ENCODE measurements at regions not wholly inside any gene's neighbourhood (a gene's known extent, or its start where the extent isn't known, plus 50 kb on each side); places are given as distances from the start of the nearest gene placed in this dataset.
"Not testable (repeated sequence)": the region's sequence is repeated elsewhere in the genome, so short reads cannot be mapped to it uniquely, and the experiment has no call there.

- no peak overlapping the region for H3K27ac ChIP-seq (ENCODE audit: extremely low read depth, low read depth, low read length)
- no peaks in the 10 kb centered on the region for H3K9me3 ChIP-seq (ENCODE audit: control insufficient read depth, insufficient read depth, low read depth, low read length)
- H3K36me3 ChIP-seq (ENCODE audit: control insufficient read depth in 2 of 2, insufficient read depth in 1 of 2, low read length in 2 of 2) = peaks cover 62 to 77% of the 10 kb centered on the region in 2 experiments
- ChIA-PET CTCF (no interaction called here), POLR2A (interaction anchor here (1.2 kb wide), 1 partner anchor 11 kb away, joined by 5 read pairs; no protein-coding TSS in a partner anchor)
- H3K4me1 ChIP-seq (ENCODE audit: control insufficient read depth, insufficient read depth, low read length) = no peaks in the 10 kb centered on the region
- TF ChIP-seq, protein P1, sequence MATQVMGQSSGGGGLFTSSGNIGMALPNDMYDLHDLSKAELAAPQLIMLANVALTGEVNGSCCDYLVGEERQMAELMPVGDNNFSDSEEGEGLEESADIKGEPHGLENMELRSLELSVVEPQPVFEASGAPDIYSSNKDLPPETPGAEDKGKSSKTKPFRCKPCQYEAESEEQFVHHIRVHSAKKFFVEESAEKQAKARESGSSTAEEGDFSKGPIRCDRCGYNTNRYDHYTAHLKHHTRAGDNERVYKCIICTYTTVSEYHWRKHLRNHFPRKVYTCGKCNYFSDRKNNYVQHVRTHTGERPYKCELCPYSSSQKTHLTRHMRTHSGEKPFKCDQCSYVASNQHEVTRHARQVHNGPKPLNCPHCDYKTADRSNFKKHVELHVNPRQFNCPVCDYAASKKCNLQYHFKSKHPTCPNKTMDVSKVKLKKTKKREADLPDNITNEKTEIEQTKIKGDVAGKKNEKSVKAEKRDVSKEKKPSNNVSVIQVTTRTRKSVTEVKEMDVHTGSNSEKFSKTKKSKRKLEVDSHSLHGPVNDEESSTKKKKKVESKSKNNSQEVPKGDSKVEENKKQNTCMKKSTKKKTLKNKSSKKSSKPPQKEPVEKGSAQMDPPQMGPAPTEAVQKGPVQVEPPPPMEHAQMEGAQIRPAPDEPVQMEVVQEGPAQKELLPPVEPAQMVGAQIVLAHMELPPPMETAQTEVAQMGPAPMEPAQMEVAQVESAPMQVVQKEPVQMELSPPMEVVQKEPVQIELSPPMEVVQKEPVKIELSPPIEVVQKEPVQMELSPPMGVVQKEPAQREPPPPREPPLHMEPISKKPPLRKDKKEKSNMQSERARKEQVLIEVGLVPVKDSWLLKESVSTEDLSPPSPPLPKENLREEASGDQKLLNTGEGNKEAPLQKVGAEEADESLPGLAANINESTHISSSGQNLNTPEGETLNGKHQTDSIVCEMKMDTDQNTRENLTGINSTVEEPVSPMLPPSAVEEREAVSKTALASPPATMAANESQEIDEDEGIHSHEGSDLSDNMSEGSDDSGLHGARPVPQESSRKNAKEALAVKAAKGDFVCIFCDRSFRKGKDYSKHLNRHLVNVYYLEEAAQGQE (tag by site-specific recombination; IDR thresholded peaks at IDR 0.05) = no peak
- TF ChIP-seq, protein P2, sequence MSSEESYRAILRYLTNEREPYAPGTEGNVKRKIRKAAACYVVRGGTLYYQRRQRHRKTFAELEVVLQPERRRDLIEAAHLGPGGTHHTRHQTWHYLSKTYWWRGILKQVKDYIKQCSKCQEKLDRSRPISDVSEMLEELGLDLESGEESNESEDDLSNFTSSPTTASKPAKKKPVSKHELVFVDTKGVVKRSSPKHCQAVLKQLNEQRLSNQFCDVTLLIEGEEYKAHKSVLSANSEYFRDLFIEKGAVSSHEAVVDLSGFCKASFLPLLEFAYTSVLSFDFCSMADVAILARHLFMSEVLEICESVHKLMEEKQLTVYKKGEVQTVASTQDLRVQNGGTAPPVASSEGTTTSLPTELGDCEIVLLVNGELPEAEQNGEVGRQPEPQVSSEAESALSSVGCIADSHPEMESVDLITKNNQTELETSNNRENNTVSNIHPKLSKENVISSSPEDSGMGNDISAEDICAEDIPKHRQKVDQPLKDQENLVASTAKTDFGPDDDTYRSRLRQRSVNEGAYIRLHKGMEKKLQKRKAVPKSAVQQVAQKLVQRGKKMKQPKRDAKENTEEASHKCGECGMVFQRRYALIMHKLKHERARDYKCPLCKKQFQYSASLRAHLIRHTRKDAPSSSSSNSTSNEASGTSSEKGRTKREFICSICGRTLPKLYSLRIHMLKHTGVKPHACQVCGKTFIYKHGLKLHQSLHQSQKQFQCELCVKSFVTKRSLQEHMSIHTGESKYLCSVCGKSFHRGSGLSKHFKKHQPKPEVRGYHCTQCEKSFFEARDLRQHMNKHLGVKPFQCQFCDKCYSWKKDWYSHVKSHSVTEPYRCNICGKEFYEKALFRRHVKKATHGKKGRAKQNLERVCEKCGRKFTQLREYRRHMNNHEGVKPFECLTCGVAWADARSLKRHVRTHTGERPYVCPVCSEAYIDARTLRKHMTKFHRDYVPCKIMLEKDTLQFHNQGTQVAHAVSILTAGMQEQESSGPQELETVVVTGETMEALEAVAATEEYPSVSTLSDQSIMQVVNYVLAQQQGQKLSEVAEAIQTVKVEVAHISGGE (tag by site-specific recombination; conservative IDR thresholded peaks at IDR 0.05; ENCODE audit: low read depth) = no peak
- TF ChIP-seq ZNF174 (tag by site-specific recombination; IDR thresholded peaks at IDR 0.05) = no peak
- TF ChIP-seq, protein P3, sequence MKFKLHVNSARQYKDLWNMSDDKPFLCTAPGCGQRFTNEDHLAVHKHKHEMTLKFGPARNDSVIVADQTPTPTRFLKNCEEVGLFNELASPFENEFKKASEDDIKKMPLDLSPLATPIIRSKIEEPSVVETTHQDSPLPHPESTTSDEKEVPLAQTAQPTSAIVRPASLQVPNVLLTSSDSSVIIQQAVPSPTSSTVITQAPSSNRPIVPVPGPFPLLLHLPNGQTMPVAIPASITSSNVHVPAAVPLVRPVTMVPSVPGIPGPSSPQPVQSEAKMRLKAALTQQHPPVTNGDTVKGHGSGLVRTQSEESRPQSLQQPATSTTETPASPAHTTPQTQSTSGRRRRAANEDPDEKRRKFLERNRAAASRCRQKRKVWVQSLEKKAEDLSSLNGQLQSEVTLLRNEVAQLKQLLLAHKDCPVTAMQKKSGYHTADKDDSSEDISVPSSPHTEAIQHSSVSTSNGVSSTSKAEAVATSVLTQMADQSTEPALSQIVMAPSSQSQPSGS (tag by site-specific recombination; IDR thresholded peaks at IDR 0.05; ENCODE audit: low read depth) = no peak
- no peak overlapping the region for H3K4me3 ChIP-seq (ENCODE audit: low read depth, low read length)
Measured at GRCh38 chr7:67313213-67313612, 316.6 kb downstream of the TYW1 start.

GRCh38 chr7:67316902-67317301 is 320.3 kb downstream of the TYW1 start:
- H3K9me3 ChIP-seq (ENCODE audit: control insufficient read depth, insufficient read depth, low read depth, low read length); H3K4me1 ChIP-seq (ENCODE audit: control insufficient read depth, insufficient read depth, low read length); H3K4me3 ChIP-seq (ENCODE audit: low read depth, low read length); POLR2A ChIA-PET; H3K27ac ChIP-seq (ENCODE audit: extremely low read depth, low read depth, low read length); CTCF ChIA-PET: not testable (repeated sequence)
- H3K36me3 ChIP-seq (ENCODE audit: control insufficient read depth in 2 of 2, insufficient read depth in 1 of 2, low read length in 2 of 2) = peaks cover 43 to 44% of the 10 kb centered on the region in 2 experiments; a peak in 2 of 3 replicates

DNA sequence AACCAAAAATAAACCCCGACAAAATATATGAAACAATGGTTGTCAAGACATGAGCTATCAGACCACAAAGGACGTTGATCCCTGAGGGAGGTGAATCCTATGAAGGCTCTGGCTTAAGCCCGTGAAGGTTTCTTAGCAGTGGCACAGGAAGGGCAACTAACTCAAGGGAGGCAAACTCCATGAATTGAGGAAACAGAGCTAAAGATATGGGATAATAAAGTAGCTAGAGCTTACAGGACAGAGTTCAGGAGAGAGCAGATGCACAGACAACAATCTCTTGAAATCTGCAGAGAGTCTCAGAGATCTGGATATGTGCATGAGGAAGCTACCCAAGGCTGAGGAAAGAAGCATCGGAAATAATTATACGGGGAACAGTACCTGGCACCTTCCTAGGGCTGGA is 331.6 kb downstream of the TYW1 start:
- H3K9me3 ChIP-seq (ENCODE audit: control insufficient read depth, insufficient read depth, low read depth, low read length); H3K27ac ChIP-seq (ENCODE audit: extremely low read depth, low read depth, low read length); POLR2A ChIA-PET; H3K4me3 ChIP-seq (ENCODE audit: low read depth, low read length); CTCF ChIA-PET; H3K36me3 ChIP-seq (ENCODE audit: control insufficient read depth in 2 of 2, insufficient read depth in 1 of 2, low read length in 2 of 2); H3K4me1 ChIP-seq (ENCODE audit: control insufficient read depth, insufficient read depth, low read length): not testable (repeated sequence)

DNA sequence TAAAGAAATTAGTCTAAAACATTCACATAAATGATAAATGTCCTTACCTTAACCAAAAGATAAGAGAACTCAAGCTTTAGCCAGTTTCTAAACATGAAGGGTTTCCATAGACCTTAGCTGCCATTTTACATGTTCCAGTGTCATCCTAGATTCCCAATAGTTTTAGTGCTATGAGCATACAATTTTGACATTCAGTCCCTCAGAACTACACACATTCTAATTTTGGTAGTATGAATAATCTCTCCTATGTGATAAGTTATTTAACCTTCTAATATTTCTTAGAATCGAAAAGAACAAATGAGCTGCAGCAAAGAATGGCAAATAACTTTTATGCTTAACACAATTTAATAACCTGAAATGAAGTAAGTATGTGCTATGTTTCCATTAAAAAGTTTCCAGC is 338.5 kb downstream of the TYW1 start:
- POLR2A ChIA-PET; H3K9me3 ChIP-seq (ENCODE audit: control insufficient read depth, insufficient read depth, low read depth, low read length); H3K36me3 ChIP-seq (ENCODE audit: control insufficient read depth in 2 of 2, insufficient read depth in 1 of 2, low read length in 2 of 2); H3K27ac ChIP-seq (ENCODE audit: extremely low read depth, low read depth, low read length); H3K4me1 ChIP-seq (ENCODE audit: control insufficient read depth, insufficient read depth, low read length); H3K4me3 ChIP-seq (ENCODE audit: low read depth, low read length): not testable (repeated sequence)
- CTCF ChIA-PET = interaction anchor here (0.6 kb wide), 1 partner anchor 28 kb away, joined by 3 read pairs; no protein-coding TSS in a partner anchor

- POLR2A ChIA-PET; H3K9me3 ChIP-seq (ENCODE audit: control insufficient read depth, insufficient read depth, low read depth, low read length); CTCF ChIA-PET; H3K4me1 ChIP-seq (ENCODE audit: control insufficient read depth, insufficient read depth, low read length); H3K27ac ChIP-seq (ENCODE audit: extremely low read depth, low read depth, low read length); H3K4me3 ChIP-seq (ENCODE audit: low read depth, low read length); H3K36me3 ChIP-seq (ENCODE audit: control insufficient read depth in 2 of 2, insufficient read depth in 1 of 2, low read length in 2 of 2): not testable (repeated sequence)
Measured at GRCh38 chr7:67335663-67336062, 339.0 kb downstream of the TYW1 start.

DNA sequence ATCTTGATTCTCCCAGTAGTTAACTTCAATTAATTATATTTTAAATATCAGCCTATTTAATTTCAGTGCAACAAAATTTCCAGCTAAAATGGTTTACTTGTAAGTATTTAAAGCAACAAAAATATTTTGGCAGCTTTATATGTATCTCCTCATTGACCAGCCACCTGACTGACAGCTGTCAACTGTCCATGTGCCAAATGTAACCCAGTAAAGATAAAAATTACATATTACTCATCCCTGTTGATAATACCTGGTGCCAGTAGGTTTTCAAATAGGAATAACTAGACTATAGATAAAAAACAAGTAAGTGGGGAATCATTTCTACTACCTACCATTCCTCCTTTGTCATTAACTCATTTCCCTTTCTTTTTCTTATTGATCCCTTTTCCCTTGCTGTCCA is 341.9 kb downstream of the TYW1 start:
- H3K4me3 ChIP-seq (ENCODE audit: low read depth, low read length); H3K27ac ChIP-seq (ENCODE audit: extremely low read depth, low read depth, low read length); H3K36me3 ChIP-seq (ENCODE audit: control insufficient read depth in 2 of 2, insufficient read depth in 1 of 2, low read length in 2 of 2); H3K9me3 ChIP-seq (ENCODE audit: control insufficient read depth, insufficient read depth, low read depth, low read length); POLR2A ChIA-PET; CTCF ChIA-PET; H3K4me1 ChIP-seq (ENCODE audit: control insufficient read depth, insufficient read depth, low read length): not testable (repeated sequence)

Measured in HEK293 (cell line).